K562 (cell line): ENCODE measurements at regions not wholly inside any gene's neighbourhood (a gene's known extent, or its start where the extent isn't known, plus 50 kb on each side); places are given as distances from the start of the nearest gene placed in this dataset.

Source experiments
- ATAC-seq: fragments of 200-7000 bp; cut with Tn5 transposase; 3 replicates; pipeline ENCODE4 v1.9.1; 2020; ENCODE audit warnings: moderate library complexity
- BruUV-seq: library from RNA; stranded (reverse); fragments of 400-500 nt; replicated peaks from 2 replicates; lab custom pipeline; 2021; lab: Mats Ljungman, UMichigan
- CTCF ChIA-PET: fragments of 300-600 bp; formaldehyde crosslinking; extraction: SDS; loops from one replicate; lab custom pipeline; 2021; ENCODE audit warnings: low intra/inter-chr PET ratio; lab: Yijun Ruan, JAX
- POLR2A ChIA-PET: fragments of 300-600, 350-650 bp; sonication (Branson Sonifier 250); formaldehyde crosslinking; extraction: SDS; loops from one replicate; lab custom pipeline; 2021; ENCODE audit warnings: antibody characterized with exemption, inconsistent platforms; lab: Yijun Ruan, JAX
- DNase-seq, 4 experiments: peaks; one replicate each; pipeline versions ENCODE4 v3.0.0 to v3.0.0-alpha.2; 2011 to 2018; ENCODE audit warnings: low spot score in 3 of 4, mixed read lengths in 3 of 4; ENCODE audit errors: extremely low read depth in 1 of 4
- FAIRE-seq: peaks from 2 replicates; lab custom pipeline; 2011; peaks lifted over from hg19 to GRCh38; lab: Jason Lieb, UNC
- H2AFZ ChIP-seq: 2 replicates; pipeline ENCODE4 v1.6.0; 2011; ENCODE audit warnings: low read depth, low read length, control low read depth, inconsistent platforms
- H3K27ac ChIP-seq: fragments of 200-600 bp; 3 replicates; pipeline ENCODE4 v1.8.0; 2011; ENCODE audit warnings: low read depth, mild to moderate bottlenecking, control low read depth, inconsistent platforms, low read length, moderate library complexity, mixed read lengths; ENCODE audit errors: extremely low read depth
- H3K27me3 ChIP-seq, 2 experiments: fragments of 300-600 bp in 1 of 2; 2 replicates in 1 of 2; 3 replicates in 1 of 2; pipeline versions ENCODE4 v1.6.0 to v1.8.0; 2011; ENCODE audit warnings: inconsistent platforms in 2 of 2, low read length in 2 of 2, mild to moderate bottlenecking in 1 of 2, mixed read lengths in 1 of 2, moderate library complexity in 1 of 2; ENCODE audit not compliant: control insufficient read depth in 2 of 2, insufficient read depth in 2 of 2
- H3K36me3 ChIP-seq: fragments of 300-600 bp; 3 replicates; pipeline ENCODE4 v1.8.0; 2011; ENCODE audit warnings: mild to moderate bottlenecking, low read length, inconsistent platforms; ENCODE audit not compliant: control insufficient read depth, insufficient read depth
- H3K4me1 ChIP-seq, 2 experiments: fragments of 200-600 bp in 1 of 2; replicated peaks in 1 of 2; 2 replicates in 1 of 2; 3 replicates in 1 of 2; pipeline versions ENCODE4 v1.5.1 to v1.8.0; 2011; ENCODE audit warnings: inconsistent platforms in 2 of 2, low read length in 2 of 2, mild to moderate bottlenecking in 1 of 2, mixed read lengths in 1 of 2, moderate library complexity in 1 of 2; ENCODE audit not compliant: control insufficient read depth in 2 of 2, insufficient read depth in 2 of 2
- H3K4me2 ChIP-seq: 2 replicates; pipeline ENCODE4 v1.6.1; 2011; ENCODE audit warnings: low read length, control low read depth, inconsistent platforms, mixed read lengths; ENCODE audit not compliant: insufficient read depth
- H3K4me3 ChIP-seq: fragments of 200-600 bp; sonication (generic), shearing (Covaris generic); 2 replicates; pipeline ENCODE4 v1.5.1; 2016; ENCODE audit warnings: control low read depth, inconsistent platforms
- H3K79me2 ChIP-seq: fragments of 200-600 bp; 3 replicates; pipeline ENCODE4 v1.8.0; 2011; ENCODE audit warnings: low read length, inconsistent platforms; ENCODE audit not compliant: control insufficient read depth, insufficient read depth
- H3K9ac ChIP-seq, 2 experiments: 2 replicates each; pipeline versions ENCODE4 v1.6.0 to v1.6.1; 2011; ENCODE audit warnings: low read depth in 2 of 2, low read length in 2 of 2, control low read depth in 1 of 2, inconsistent platforms in 1 of 2, mild to moderate bottlenecking in 1 of 2, mixed read lengths in 1 of 2; ENCODE audit not compliant: insufficient read depth in 1 of 2
- H3K9me1 ChIP-seq: one replicate; pipeline ENCODE4 v1.6.0; 2011; ENCODE audit warnings: inconsistent platforms, mild to moderate bottlenecking, low read length, moderate library complexity; ENCODE audit not compliant: control insufficient read depth, insufficient read depth
- H3K9me3 ChIP-seq: replicated peaks from 2 replicates; pipeline ENCODE4 v1.5.1; 2011; ENCODE audit warnings: low read depth, low read length, inconsistent platforms; ENCODE audit not compliant: control insufficient read depth, insufficient read depth
- H4K20me1 ChIP-seq: replicated peaks from 2 replicates; pipeline ENCODE4 v1.6.1; 2011; ENCODE audit warnings: low read length, inconsistent platforms, mixed read lengths; ENCODE audit not compliant: control insufficient read depth, insufficient read depth
- CEBPG ChIP-seq, 3 experiments: fragments of 200-800 bp in 1 of 3; sonication (Bioruptor generic) in 1 of 3; sonication (generic) in 1 of 3; formaldehyde crosslinking in 1 of 3; IDR thresholded peaks in 2 of 3; conservative IDR thresholded peaks in 1 of 3; 2 replicates each; pipeline versions ENCODE4 v1.6.1 to v1.8.0; 2016 to 2022; ENCODE audit warnings: missing compliant biosample characterization in 2 of 3, missing genetic modification characterization in 2 of 3, mild to moderate bottlenecking in 1 of 3, missing genetic modification reagents in 1 of 3
- CXXC5 ChIP-seq: fragments of 250-450 bp; sonication (Bioruptor Pico); IDR thresholded peaks from 2 replicates; pipeline ENCODE4 v1.8.0; 2022; ENCODE audit warnings: inconsistent platforms, mild to moderate bottlenecking, moderate library complexity
- ERF ChIP-seq: fragments of 450-650 bp; formaldehyde crosslinking; IDR thresholded peaks from 2 replicates; pipeline ENCODE4 v1.4.0; 2020; ENCODE audit warnings: mild to moderate bottlenecking, mixed read lengths
- NCOR1 ChIP-seq: fragments of 450-650 bp; IDR thresholded peaks from 2 replicates; pipeline ENCODE4 v1.6.1; 2016; ENCODE audit warnings: mild to moderate bottlenecking, moderate library complexity
- ZEB2 ChIP-seq: fragments of 450-650 bp; IDR thresholded peaks from 2 replicates; pipeline ENCODE4 v1.6.1; 2016
- WGBS: fragments of 100-300 bp; shearing (Covaris generic); methylation state at CpG from one replicate; pipeline ENCODE4 v1.1.6; 2016; ENCODE audit warnings: low coverage, mixed read lengths; ENCODE audit not compliant: insufficient coverage; ENCODE audit errors: missing lambda C conversion rate; 5-methylcytosine and 5-hydroxymethylcytosine counted together
- in situ Hi-C: fragments of 300-500 bp; cut with MboI; formaldehyde crosslinking; loops from 4 replicates; pipeline ENCODE4 v1.15.0; 2018; ENCODE audit warnings: inconsistent platforms, mixed read lengths
- intact Hi-C: fragments of 100-400 bp; cut with micrococcal nuclease; formaldehyde crosslinking; loops from 2 replicates; pipeline ENCODE4 v1.14.2; 2022
- TF ChIP-seq, protein P1 (sequence below): fragments of 450-650 bp; IDR thresholded peaks from one replicate; pipeline ENCODE4 v1.6.1; 2018; ENCODE audit warnings: mild to moderate bottlenecking, moderate library complexity; ENCODE audit not compliant: partially characterized antibody

DNA sequence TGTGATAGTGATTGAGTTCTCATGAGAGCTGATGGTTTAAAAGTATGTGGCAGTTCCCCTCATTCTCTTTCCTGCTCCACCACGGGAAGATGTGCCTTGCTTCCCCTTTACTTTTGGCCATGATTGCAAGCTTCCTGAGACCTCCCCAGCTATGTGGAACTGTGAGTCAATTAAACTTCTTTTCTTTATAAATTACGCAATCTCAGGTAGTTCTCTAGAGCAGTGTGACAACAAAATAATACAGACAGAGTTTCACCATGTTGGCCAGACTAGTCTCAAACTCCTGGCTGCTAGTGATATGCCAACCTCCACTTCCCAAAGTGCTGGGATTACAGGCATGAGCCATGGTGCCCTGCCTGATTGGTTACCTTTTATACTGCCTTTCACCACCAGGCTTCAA, 755.2 kb downstream of the METTL15 start:
- intact Hi-C loops (no loop called here), in situ Hi-C loops (no loop called here)
- H3K27me3 ChIP-seq: no peaks in the 10 kb centered on the region
- no TSS peak for BruUV-seq
- no peaks in the 10 kb centered on the region for H3K9me1 ChIP-seq
- H3K4me3 ChIP-seq: no peak overlapping the region
- FAIRE-seq: no peak
- no peak for DNase-seq
- H3K9me3 ChIP-seq: 0 out of 2 replicates have a peak, but pooled peaks cover 1% of the 10 kb centered on the region
- no peak overlapping the region for H3K4me2 ChIP-seq
- no peaks in the 10 kb centered on the region for H4K20me1 ChIP-seq
- 0% methylated on average over 2 of the region's 2 CpGs for WGBS
- CTCF ChIA-PET: no interaction called here
- no peaks in the 10 kb centered on the region for H3K4me1 ChIP-seq
- no peak for ATAC-seq
- no peak for TF ChIP-seq NCOR1
- TF ChIP-seq, protein P1, sequence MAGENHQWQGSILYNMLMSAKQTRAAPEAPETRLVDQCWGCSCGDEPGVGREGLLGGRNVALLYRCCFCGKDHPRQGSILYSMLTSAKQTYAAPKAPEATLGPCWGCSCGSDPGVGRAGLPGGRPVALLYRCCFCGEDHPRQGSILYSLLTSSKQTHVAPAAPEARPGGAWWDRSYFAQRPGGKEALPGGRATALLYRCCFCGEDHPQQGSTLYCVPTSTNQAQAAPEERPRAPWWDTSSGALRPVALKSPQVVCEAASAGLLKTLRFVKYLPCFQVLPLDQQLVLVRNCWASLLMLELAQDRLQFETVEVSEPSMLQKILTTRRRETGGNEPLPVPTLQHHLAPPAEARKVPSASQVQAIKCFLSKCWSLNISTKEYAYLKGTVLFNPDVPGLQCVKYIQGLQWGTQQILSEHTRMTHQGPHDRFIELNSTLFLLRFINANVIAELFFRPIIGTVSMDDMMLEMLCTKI: no peak
- TF ChIP-seq CXXC5: no peak
- no peak for TF ChIP-seq ZEB2
- no peak for TF ChIP-seq ERF (CRISPR knock-in tag)
- no peak for TF ChIP-seq CEBPG (CRISPR knock-in tag; IDR thresholded peaks at IDR 0.05)
- TF ChIP-seq CEBPG (tag; conservative IDR thresholded peaks at IDR 0.05 in 1 of 2, IDR thresholded peaks at IDR 0.05 in 1 of 2): peak in 1 of 2 experiments; percentile 63; a peak in 2 of 4 replicates
- TF ChIP-seq, all 486 proteins: peak for 1
- no peaks in the 10 kb centered on the region for H3K79me2 ChIP-seq
- no peak overlapping the region for H2AFZ ChIP-seq
- no peak overlapping the region for H3K27ac ChIP-seq
- POLR2A ChIA-PET: no interaction called here
- H3K9ac ChIP-seq: no peak overlapping the region
- no peaks in the 10 kb centered on the region for H3K36me3 ChIP-seq
